ENCODE measurements at regions not wholly inside any gene's neighbourhood (a gene's known extent, or its start where the extent isn't known, plus 50 kb on each side); places are given as distances from the start of the nearest gene placed in this dataset.

DNA sequence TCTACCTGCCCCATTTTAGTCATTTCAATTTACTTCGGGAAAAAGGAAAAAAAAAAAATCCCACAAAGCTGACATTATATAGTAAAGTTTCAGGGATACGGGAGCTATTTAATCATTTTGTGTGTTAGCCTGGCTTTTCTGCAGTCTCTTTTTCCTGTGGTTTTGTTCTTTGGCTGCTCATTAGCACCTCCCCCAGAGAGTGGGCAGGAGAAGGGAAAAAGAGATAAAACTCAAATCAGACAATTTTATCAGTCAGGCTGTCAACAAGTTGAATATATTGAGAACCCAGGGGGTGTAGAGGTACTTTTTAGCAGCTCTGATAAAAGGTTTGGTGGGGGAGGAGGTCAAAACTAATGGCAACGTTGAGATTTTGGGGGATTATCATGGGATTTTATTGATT lies 559.0 kb upstream of the PSMD7 start:
- TF ChIP-seq POLR2A (IDR thresholded peaks at IDR 0.05; ENCODE audit: borderline replicate concordance, extremely low read depth, insufficient read depth, insufficient read length): no peak
- TF ChIP-seq SP1 (IDR thresholded peaks at IDR 0.05; ENCODE audit: low read depth): no peak
- no peak for TF ChIP-seq ZFX (IDR thresholded peaks at IDR 0.05)
- TF ChIP-seq ZBTB33 (IDR thresholded peaks at IDR 0.05; ENCODE audit: extremely low read depth, insufficient replicate concordance, low read length): no peak
- TF ChIP-seq CTCF (IDR thresholded peaks at IDR 0.05 in 2 of 3, conservative IDR thresholded peaks at IDR 0.05 in 1 of 3; ENCODE audit: borderline replicate concordance in 1 of 3, insufficient read depth in 1 of 3, low read depth in 2 of 3, low read length in 2 of 3): no peak
- no peak for TF ChIP-seq POLR2AphosphoS5 (IDR thresholded peaks at IDR 0.05; ENCODE audit: low read depth, low read length)
- TF ChIP-seq, protein P1, sequence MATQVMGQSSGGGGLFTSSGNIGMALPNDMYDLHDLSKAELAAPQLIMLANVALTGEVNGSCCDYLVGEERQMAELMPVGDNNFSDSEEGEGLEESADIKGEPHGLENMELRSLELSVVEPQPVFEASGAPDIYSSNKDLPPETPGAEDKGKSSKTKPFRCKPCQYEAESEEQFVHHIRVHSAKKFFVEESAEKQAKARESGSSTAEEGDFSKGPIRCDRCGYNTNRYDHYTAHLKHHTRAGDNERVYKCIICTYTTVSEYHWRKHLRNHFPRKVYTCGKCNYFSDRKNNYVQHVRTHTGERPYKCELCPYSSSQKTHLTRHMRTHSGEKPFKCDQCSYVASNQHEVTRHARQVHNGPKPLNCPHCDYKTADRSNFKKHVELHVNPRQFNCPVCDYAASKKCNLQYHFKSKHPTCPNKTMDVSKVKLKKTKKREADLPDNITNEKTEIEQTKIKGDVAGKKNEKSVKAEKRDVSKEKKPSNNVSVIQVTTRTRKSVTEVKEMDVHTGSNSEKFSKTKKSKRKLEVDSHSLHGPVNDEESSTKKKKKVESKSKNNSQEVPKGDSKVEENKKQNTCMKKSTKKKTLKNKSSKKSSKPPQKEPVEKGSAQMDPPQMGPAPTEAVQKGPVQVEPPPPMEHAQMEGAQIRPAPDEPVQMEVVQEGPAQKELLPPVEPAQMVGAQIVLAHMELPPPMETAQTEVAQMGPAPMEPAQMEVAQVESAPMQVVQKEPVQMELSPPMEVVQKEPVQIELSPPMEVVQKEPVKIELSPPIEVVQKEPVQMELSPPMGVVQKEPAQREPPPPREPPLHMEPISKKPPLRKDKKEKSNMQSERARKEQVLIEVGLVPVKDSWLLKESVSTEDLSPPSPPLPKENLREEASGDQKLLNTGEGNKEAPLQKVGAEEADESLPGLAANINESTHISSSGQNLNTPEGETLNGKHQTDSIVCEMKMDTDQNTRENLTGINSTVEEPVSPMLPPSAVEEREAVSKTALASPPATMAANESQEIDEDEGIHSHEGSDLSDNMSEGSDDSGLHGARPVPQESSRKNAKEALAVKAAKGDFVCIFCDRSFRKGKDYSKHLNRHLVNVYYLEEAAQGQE (IDR thresholded peaks at IDR 0.05; ENCODE audit: low read depth): no peak
- TF ChIP-seq RAD21 (IDR thresholded peaks at IDR 0.05; ENCODE audit: low read depth): no peak
- TF ChIP-seq EZH2 (IDR thresholded peaks at IDR 0.05): no peak
- no peak for TF ChIP-seq ATF3 (IDR thresholded peaks at IDR 0.05)
